ENCODE measurements at regions not wholly inside any gene's neighbourhood (a gene's known extent, or its start where the extent isn't known, plus 50 kb on each side); places are given as distances from the start of the nearest gene placed in this dataset.

GRCh38 chr6:41404182-41404845 is 68.9 kb downstream of the NCR2 start:
- DNase-seq (ENCODE audit: low read depth), result no peak

DNA sequence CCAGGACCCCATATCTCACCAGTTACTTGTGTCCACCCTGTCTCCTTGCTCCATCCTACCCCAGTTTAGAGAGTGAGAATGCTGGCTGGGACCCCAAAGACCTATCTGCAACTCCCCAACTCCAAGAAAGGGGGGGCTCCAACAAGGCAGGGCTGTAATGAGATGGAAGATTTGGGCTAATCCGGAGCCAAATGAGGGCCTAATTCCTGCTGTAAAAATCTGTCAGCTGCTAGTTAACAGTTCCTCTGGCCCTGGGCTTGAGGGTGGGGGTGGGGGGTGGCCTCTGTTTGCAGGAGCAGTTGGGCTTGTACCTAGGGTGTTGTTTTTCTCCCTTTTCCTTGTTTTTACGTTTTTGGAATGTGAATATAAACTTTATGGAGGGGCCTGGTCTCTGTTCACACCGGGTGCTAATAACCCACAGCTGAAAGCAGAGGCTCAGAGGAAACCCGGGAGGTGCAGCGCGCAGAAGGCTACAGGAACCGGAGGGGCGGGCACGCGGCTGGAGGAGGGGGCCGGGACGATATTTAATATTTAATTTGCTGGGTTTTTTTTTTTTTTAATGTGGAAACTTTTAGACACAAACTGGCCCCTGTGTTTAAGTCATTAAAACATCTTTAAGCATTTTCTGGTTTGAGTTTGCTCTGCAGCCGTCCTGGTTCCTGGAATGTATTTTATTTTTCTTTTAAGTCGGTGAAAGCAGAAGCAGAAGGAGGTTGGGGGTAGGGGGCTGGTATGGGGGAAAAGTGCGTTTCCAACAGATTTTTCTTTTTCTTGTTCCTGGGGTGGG is 70.7 kb downstream of the NCR2 start:
- DNase-seq (ENCODE audit: low read depth), result no peak

DNA sequence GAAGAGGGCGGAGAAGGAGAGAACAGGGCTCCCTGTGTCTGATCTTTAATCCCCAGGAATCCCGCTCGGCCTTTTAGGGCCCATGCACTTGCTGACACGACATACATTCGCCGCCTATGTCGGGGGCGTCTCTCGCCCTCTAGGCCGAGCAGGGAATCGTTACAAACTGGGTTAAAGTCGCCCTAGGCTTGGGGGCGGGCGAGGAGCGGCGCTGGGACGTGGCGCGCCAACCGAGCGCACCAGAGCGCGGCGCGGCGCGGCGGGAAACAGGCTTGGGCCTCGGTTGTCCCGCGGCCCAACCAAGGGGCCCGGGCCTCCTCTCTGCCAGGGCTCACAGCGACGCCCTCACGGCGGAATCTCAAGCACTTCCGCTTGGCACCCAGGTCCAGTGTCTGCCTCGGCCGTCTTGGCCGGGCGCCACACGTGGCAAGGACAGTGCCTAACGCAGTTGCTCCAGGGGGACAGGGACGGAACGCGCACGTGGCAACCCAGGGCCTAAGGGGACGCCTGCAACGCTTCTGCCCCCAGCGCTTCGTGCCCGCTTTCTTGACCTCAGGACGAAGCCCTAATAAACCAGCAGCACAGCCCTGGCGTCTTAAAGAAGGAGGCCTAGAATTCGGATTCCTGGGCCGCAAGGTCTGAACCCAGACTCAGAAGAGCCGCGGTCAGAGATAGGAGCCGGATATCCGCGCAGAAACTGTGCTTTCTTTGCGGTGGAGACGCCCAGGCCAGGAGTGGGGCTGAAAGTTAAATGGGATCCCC is 71.5 kb downstream of the NCR2 start:
- DNase-seq (ENCODE audit: low read depth), result no peak

GRCh38 chr6:41408576-41408975 is 73.2 kb downstream of the NCR2 start:
- DNase-seq (ENCODE audit: low read depth), result no peak

- no peak for DNase-seq (ENCODE audit: low read depth)
Observed at GRCh38 chr6:41408982-41409381, 73.6 kb downstream of the NCR2 start.

GRCh38 chr6:41409489-41409888 is 74.1 kb downstream of the NCR2 start:
- DNase-seq (ENCODE audit: low read depth), result no peak

GRCh38 chr6:41411961-41412360 is 76.6 kb downstream of the NCR2 start:
- DNase-seq (ENCODE audit: low read depth), result no peak

- no peak for DNase-seq (ENCODE audit: low read depth)
Observed at GRCh38 chr6:41413250-41413649, 77.8 kb downstream of the NCR2 start.

DNA sequence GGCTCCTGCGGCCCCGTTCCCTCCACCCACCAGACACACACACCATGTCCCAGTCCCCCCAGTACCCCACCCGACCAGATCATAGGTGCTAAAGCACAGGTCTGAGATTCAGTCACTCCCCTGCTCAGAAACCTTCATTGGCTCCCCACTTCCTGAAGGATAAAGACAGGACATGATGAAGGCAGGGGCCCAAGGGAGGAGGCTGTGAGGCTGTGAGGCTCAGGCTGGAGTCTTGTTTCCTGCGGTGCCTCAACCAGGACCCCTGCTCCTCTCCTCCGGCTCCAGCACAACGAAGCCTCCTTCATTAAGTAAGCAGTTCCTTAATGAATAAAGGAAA is 81.1 kb downstream of the NCR2 start:
- no peak for DNase-seq (ENCODE audit: low read depth)

DNA sequence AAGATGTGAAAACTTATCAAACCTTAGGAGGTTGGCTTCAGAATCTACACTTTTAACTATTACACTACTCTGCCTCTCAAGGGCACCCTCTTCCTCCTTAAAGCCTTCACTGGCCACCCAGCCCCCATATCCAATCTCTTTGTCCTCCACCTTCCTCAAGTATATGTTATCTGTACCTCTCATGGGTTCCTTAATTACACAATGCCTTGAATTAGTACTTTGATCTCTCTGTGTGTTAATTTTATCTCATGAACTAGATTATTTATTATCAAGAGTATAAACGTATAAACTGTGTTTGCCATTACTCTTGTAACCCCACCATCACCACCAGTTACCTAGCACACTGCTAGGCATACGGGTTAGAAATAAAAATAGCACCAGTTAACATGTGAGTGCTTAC is 83.3 kb downstream of the NCR2 start:
- DNase-seq (ENCODE audit: low read depth), result no peak

DNA sequence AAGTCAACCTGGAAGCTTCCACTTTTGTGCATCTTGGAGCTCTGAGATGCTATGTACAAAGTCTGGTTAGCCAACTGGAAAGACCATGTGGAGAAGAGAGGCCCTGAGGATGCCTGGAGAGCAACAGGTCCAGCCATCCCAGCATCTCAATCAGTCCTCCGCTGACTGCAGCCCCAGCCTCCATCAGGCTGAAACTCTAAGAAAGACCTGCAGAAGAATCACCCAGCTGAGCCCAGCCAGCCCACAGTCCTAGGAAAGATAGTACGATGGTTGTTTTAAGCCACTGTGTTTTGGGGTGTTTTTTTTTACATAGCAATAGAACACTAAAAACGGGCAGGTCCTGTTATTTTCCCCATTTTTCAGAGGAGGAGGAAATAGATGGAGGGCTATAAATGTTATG is 84.0 kb downstream of the NCR2 start:
- no peak for DNase-seq (ENCODE audit: low read depth)

DNA sequence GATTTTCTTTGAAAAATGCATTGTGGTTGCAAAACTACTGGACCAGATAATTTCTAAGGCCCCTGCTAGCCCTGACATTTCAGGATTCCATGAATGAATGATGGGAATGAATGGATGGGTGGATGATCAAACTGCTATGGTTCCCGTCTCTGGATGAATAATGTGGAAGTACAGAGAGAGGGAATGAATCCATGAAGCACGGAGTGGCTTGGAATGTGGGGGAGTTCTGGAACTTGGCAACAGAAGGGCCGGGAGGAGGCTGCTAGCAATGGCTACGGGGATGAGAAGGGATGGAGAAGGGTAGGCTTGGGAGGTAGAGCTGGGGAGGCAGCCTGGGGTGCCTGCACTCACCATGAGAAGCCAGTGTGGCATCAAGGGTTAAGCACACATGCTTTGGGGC is 84.8 kb downstream of the NCR2 start:
- DNase-seq (ENCODE audit: low read depth), result no peak

- DNase-seq (ENCODE audit: low read depth), result no peak
Observed at GRCh38 chr6:41422161-41422560, 86.8 kb downstream of the NCR2 start.

DNA sequence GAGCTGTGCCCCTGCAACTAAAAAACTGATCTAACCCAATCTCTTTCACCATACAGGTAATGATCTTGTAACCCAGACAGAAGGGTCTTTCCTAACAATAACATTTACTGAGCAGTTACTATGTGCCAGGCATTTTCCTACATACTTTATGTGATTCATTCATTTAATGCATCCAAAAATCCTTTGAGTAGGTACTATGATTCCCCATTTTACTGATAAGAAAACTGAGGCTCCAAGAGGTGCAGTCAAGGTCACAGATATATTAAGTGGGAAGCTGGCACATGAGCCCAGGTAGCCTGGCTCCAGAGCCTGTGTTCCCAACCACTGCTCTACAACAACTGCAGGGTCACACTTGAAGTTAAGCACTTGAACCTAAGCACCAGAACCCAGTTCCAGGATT is 87.6 kb downstream of the NCR2 start:
- no peak for DNase-seq (ENCODE audit: low read depth)

DNA sequence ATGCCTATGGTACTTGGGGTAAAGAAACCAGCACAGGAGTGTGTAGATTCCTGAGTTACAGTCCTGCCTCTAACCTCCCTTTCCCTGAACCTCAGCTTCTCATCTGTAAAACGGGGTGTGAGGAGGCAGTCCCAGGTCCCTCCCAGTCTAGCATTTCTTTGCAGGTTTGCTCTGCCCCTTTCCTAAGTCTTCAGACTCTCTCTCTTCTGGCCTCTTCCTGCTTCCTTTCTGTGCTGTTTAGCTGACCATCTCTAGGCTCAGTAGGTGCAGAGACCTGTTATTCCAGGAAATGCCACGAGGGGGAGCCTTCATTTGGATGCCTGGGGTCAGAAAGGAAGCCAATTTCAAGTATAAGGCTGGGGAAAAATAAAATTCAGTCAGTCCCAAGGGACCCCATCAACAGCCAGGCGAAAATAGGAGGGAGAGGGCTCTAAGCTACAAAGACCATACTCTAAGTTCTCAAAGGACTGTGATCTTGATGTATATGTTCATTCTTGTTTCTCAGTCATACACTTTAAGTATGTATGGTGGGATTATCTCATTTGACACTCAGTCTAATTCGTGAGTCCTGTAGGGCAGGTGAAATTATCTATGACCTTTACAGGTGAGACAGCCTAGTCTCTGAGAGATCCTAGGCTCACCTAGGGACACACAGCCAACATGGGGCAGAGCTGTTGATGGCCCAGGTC is 89.1 kb downstream of the NCR2 start:
- DNase-seq (ENCODE audit: low read depth), result peak; percentile 74

DNA sequence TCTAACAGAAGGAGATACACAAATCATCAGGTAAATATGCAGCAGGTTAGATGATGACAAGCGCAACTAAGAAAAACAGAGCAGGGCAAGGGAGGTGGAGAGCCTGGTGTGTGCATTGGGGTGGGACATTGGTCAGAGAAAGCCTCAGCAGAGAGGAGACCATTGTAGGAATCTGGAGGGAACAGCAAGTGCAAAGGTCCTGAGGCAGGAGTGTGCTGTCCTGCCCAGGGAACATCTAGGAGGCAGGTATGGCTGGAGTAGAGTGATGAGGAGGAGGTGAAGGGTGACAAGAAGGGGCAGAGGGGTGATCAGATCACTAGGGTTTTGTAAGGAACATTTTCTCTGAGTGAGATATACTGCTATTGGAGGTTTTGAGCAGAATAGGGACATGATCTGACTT is 90.1 kb downstream of the NCR2 start:
- no peak for DNase-seq (ENCODE audit: low read depth)

DNA sequence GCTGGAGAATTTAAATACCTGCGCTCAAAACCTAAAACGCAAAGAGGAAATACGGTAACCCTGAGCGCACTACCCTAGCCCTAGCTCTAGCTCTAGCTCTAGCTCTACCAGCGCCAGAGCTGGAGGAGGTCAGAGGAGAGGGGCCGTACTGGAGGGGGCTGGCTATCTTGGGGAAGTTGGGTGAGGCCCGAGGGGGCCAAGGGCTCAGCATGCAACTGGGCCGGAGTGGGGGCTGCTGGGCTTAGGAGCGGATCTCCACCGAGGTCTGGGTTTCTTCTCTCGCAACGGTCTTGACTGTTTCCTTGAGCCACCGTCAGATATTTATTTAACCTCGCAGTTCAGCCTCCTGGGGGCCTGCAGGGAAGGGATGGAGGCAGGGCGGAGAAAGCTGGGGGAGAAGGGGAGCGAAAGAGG is 91.0 kb downstream of the NCR2 start:
- no peak for DNase-seq (ENCODE audit: low read depth)

DNA sequence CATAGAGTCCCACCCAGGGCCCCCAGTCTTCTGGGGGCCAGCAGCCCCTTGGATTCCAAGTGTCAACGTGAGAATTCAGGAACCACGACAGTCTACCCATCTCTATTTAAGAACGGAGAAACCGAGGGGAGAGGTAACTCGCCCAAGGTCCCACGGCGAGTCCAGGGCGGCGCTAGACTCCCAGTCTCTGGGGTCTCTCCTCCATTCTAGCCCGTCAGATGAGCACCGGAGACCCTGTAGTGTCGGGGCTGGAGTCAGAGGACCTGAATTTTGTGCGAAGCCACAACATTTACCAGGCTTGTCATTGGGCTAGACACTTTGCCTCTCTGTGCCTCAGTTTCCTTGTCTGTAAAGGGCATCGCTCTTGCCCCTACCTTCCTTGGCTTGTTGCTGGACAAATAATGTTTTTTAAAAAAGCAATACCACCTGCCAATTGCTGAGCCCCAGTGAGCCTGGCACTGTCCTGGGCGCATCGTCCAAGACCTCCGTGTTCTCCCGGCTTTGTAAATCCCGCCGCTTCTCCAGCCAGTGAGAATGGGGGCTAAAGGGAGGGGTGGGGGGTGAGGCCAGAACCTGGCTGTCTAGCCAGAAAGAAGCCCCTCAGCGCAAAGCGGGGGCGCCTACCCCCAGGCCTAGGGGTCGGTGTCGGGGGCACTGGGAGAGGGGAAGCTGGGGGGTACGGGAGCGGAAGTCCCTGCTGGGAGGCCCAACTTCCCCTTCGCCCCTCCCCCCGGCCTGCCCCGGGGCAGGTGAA is 91.7 kb downstream of the NCR2 start:
- DNase-seq (ENCODE audit: low read depth), result no peak

DNA sequence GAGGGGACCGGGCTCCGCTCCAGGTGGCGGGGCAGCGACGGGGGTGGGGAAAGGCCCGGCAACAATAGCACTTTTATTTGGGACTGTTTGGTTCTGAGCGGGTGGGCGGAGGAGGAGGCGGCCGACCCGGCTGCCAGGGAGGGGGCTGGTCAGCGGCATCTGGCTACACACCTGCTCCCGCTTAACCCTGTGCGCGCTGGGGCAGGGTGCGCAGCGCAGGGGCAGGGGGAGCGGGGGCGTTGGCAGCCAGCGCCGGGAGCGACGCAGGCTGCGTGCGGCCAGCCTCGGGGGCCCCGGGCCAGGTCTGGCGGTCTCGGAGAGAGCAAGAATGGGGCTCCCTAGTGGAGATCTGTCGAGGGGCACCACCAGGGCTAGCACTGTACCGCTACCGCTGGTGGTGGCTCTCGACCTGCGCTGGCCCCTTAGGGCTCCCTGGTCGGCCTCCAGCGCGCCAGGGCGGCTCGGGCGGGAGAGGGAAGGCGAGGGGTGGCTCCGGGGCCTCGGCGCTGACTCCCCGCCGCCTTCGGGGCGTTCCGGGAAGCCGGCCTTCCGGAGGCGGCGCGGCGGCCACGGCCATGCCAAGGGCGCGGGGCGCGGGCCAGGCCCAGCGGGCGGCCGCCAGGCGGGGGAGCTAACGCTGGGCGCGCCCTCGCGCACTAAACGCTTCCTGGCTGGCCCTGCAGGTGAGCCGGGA is 92.4 kb downstream of the NCR2 start:
- no peak for DNase-seq (ENCODE audit: low read depth)

GRCh38 chr6:41428336-41428995 is 93.1 kb downstream of the NCR2 start:
- DNase-seq (ENCODE audit: low read depth), result no peak

DNA sequence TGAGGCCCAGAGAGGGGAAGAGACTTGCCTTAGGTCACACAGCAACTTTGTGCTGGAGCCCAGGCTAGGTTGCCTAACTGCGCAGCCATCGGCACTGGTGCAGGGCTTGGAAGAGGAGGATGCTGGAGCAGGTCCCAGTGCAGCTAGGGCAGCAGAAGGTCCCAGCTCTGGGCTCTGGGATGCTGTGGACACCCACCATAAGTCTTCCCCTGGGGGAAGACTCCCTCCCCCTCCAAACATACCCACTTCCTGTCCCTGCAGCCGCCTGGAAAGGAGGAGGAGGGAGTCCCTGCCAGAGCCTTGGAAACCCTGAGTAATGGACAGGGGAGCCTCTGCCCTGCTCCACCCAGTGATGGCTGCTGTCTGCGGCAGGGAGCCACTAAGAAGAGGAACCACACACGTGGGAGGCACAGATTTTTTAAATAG is 93.6 kb downstream of the NCR2 start:
- no peak for DNase-seq (ENCODE audit: low read depth)

All from stimulated activated CD8-positive, alpha-beta memory T cell treated with anti-CD3 and anti-CD28 coated beads, Interleukin-7, amount 100 ng/mL, for 24 hours (primary cell).